Fibroblast of lung (primary cell): ENCODE measurements at regions not wholly inside any gene's neighbourhood (a gene's known extent, or its start where the extent isn't known, plus 50 kb on each side); places are given as distances from the start of the nearest gene placed in this dataset.

Source experiments
- DNase-seq, 2 donors: peaks; one replicate each; pipeline versions ENCODE4 v3.0.0 to v3.0.0-alpha.2; 2010; ENCODE audit warnings: low read depth in 2 of 2
- H2AFZ ChIP-seq: 2 replicates; pipeline ENCODE4 v1.5.1; 2012; ENCODE audit warnings: low read length, control low read depth, inconsistent platforms
- H3K27ac ChIP-seq: 2 replicates; pipeline ENCODE4 v1.5.1; 2011; ENCODE audit warnings: low read length, control low read depth; ENCODE audit not compliant: insufficient read depth
- H3K27me3 ChIP-seq: 2 replicates; pipeline ENCODE4 v1.5.1; 2011; ENCODE audit warnings: mild to moderate bottlenecking, low read length; ENCODE audit not compliant: control insufficient read depth, insufficient read depth
- H3K36me3 ChIP-seq: 2 replicates; pipeline ENCODE4 v1.5.1; 2011; ENCODE audit warnings: low read length; ENCODE audit not compliant: control insufficient read depth, insufficient read depth
- H3K4me1 ChIP-seq: 2 replicates; pipeline ENCODE4 v1.5.1; 2011; ENCODE audit warnings: low read length; ENCODE audit not compliant: control insufficient read depth, insufficient read depth; ENCODE audit errors: extremely low read depth
- H3K4me2 ChIP-seq: 2 replicates; pipeline ENCODE4 v1.5.1; 2011; ENCODE audit warnings: low read length, control low read depth; ENCODE audit not compliant: insufficient read depth; ENCODE audit errors: extremely low read depth
- H3K4me3 ChIP-seq, 4 experiments: fragments of 200-600 bp in 1 of 4; sonication (generic) in 1 of 4; replicated peaks in 1 of 4; 2 replicates each; pipeline ENCODE4 v1.5.1; 2011 to 2016; ENCODE audit warnings: low read length in 4 of 4, low read depth in 3 of 4, mild to moderate bottlenecking in 3 of 4, control low read depth in 2 of 4, inconsistent platforms in 1 of 4, mixed read lengths in 1 of 4; ENCODE audit not compliant: insufficient read depth in 1 of 4; ENCODE audit errors: control extremely low read depth in 1 of 4
- H3K79me2 ChIP-seq: 2 replicates; pipeline ENCODE4 v1.5.1; 2012; ENCODE audit warnings: mild to moderate bottlenecking, low read length, inconsistent platforms; ENCODE audit not compliant: control insufficient read depth, insufficient read depth
- H3K9ac ChIP-seq: 2 replicates; pipeline ENCODE4 v1.5.1; 2011; ENCODE audit warnings: mild to moderate bottlenecking, low read length, control low read depth; ENCODE audit not compliant: insufficient read depth
- H3K9me3 ChIP-seq: 2 replicates; pipeline ENCODE4 v1.5.1; 2012; ENCODE audit warnings: low read depth, low read length; ENCODE audit not compliant: control insufficient read depth, insufficient read depth
- H4K20me1 ChIP-seq: 2 replicates; pipeline ENCODE4 v1.5.1; 2011; ENCODE audit warnings: low read length; ENCODE audit not compliant: control insufficient read depth, insufficient read depth; ENCODE audit errors: extremely low read depth
- CTCF ChIP-seq, 2 donors: IDR thresholded peaks in 1 of 2; conservative IDR thresholded peaks in 1 of 2; 1 replicate in 1 of 2; 2 replicates in 1 of 2; pipeline ENCODE4 v1.5.1; 2011 to 2012; ENCODE audit warnings: low read length in 2 of 2, control low read depth in 1 of 2, inconsistent platforms in 1 of 2, low read depth in 1 of 2, mild to moderate bottlenecking in 1 of 2
- EZH2 ChIP-seq: IDR thresholded peaks from 2 replicates; pipeline ENCODE4 v1.5.1; 2012; ENCODE audit warnings: low read length, control low read depth, mild to moderate bottlenecking; ENCODE audit errors: missing control alignments

DNA sequence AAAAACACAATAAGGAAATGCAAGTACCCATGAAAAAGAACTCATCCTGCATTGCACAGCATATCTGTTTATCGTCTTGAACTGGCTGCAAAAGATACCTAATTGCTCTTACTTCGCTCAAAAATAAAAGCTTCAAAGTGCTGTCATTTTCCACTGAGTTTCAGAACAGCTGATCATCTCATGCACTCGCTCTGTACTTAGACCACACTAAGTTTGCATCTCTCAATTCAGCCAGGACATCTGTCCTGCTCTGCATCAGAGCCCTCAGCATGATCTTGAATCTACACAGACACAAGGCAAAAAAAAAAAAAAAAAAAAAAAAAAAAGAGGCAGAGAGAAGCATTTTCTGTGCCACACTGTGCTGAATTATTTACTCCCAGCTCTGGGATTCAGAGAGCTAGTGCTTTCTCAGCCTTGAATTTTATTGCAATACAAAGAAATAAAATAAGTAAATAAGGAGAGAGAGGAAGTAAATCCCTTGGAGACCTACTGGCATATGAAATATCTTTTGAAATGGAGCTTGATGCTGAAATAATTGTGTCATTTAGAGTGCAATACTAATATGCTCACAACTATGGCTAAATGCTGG is 81.3 kb downstream of the PPP1R2C start:
- no peak for DNase-seq
- Histone ChIP-seq H3K4me1 (no peaks in the 10 kb centered on the region), H3K4me3 (no peak overlapping the region), H3K9me3 (no peaks in the 10 kb centered on the region), H3K27ac (no peak overlapping the region), H2AFZ (no peak overlapping the region), H3K9ac (no peak overlapping the region), H3K27me3 (no peaks in the 10 kb centered on the region), H4K20me1 (no peaks in the 10 kb centered on the region), H3K4me2 (no peak overlapping the region), H3K36me3 (no peaks in the 10 kb centered on the region), H3K79me2 (no peaks in the 10 kb centered on the region)
- TF ChIP-seq CTCF (conservative IDR thresholded peaks at IDR 0.05 in 1 of 2, IDR thresholded peaks at IDR 0.05 in 1 of 2; ENCODE audit: low read depth in 1 of 2, low read length in 2 of 2): no peak
- no peak for TF ChIP-seq EZH2

DNA sequence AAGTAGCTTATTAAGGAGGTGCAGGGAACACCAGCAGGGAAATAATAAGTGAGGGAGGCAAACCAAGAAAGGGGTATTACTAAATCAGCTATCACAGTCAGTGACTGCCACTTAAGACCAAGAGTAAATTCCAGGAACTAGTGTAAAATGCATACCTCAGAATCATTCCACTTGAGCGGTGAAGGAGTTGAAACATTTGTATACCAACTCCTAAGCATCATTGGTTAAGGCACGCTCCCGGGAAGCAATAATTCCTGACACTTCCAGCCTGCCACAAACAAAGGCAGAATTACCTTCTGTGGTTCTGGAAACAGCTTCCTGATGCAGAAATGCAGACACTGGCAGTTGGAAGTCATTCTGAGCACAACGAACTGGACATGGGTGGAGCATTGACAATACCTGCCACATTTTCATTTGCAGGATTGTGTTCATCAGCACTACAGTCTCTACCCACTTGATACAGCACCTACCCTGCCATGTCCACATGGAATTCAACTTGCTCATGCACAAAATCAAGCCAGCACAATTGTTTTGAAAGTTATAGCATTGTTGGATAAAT is 82.1 kb downstream of the PPP1R2C start:
- Histone ChIP-seq H3K36me3 (no peaks in the 10 kb centered on the region), H4K20me1 (no peaks in the 10 kb centered on the region), H3K9ac (no peak overlapping the region), H3K4me2 (no peak overlapping the region), H2AFZ (no peak overlapping the region), H3K27ac (no peak overlapping the region), H3K79me2 (no peaks in the 10 kb centered on the region), H3K4me1 (no peaks in the 10 kb centered on the region), H3K27me3 (no peaks in the 10 kb centered on the region), H3K4me3 (no peak overlapping the region), H3K9me3 (no peaks in the 10 kb centered on the region)
- no peak for TF ChIP-seq EZH2
- no peak for TF ChIP-seq CTCF (conservative IDR thresholded peaks at IDR 0.05 in 1 of 2, IDR thresholded peaks at IDR 0.05 in 1 of 2; ENCODE audit: low read depth in 1 of 2, low read length in 2 of 2)
- DNase-seq: no peak

- Histone ChIP-seq H3K9me3 (no peaks in the 10 kb centered on the region), H3K36me3 (no peaks in the 10 kb centered on the region), H3K27me3 (no peaks in the 10 kb centered on the region), H3K9ac (no peak overlapping the region), H3K27ac (no peak overlapping the region), H3K79me2 (no peaks in the 10 kb centered on the region), H2AFZ (no peak overlapping the region), H3K4me1 (no peaks in the 10 kb centered on the region), H3K4me2 (no peak overlapping the region), H3K4me3 (no peak overlapping the region), H4K20me1 (no peaks in the 10 kb centered on the region)
- no peak for DNase-seq
- TF ChIP-seq EZH2: no peak
- TF ChIP-seq CTCF (conservative IDR thresholded peaks at IDR 0.05 in 1 of 2, IDR thresholded peaks at IDR 0.05 in 1 of 2; ENCODE audit: low read depth in 1 of 2, low read length in 2 of 2): no peak
Measured at GRCh38 chrX:42694260-42694815, 83.6 kb downstream of the PPP1R2C start.
